Endothelial cell (in vitro differentiated cells): ENCODE measurements at regions not wholly inside any gene's neighbourhood (a gene's known extent, or its start where the extent isn't known, plus 50 kb on each side); places are given as distances from the start of the nearest gene placed in this dataset.
A peak's percentile ranks its signal among the peaks of the same experiment; 100 is the strongest.

Experiments
- DNase-seq: peaks from one replicate; pipeline ENCODE4 v3.0.0; 2021; ENCODE audit warnings: low spot score
- H3K27ac Mint-ChIP-seq: one replicate; pipeline ENCODE4 v1.8.0; 2021; ENCODE audit warnings: mixed read lengths, inconsistent platforms; ENCODE audit not compliant: unreplicated experiment
- H3K27me3 Mint-ChIP-seq: one replicate; pipeline ENCODE4 v1.8.0; 2021; ENCODE audit warnings: mild to moderate bottlenecking, moderate library complexity, mixed read lengths, inconsistent platforms; ENCODE audit not compliant: unreplicated experiment
- H3K36me3 Mint-ChIP-seq: one replicate; pipeline ENCODE4 v1.8.0; 2021; ENCODE audit warnings: mild to moderate bottlenecking, low read depth, mixed read lengths, inconsistent platforms; ENCODE audit not compliant: unreplicated experiment
- H3K4me1 Mint-ChIP-seq: one replicate; pipeline ENCODE4 v1.8.0; 2021; ENCODE audit warnings: mild to moderate bottlenecking, mixed read lengths, inconsistent platforms; ENCODE audit not compliant: unreplicated experiment
- H3K4me3 Mint-ChIP-seq: one replicate; pipeline ENCODE4 v1.8.0; 2021; ENCODE audit warnings: mild to moderate bottlenecking, mixed read lengths, inconsistent platforms; ENCODE audit not compliant: unreplicated experiment
- H3K9me3 Mint-ChIP-seq: one replicate; pipeline ENCODE4 v1.8.0; 2021; ENCODE audit warnings: mixed read lengths, inconsistent platforms; ENCODE audit not compliant: unreplicated experiment
- CTCF ChIP-seq: fragments of 200-600 bp; sonication (generic); IDR thresholded peaks from one replicate; pipeline ENCODE4 v1.5.0; 2021; ENCODE audit warnings: antibody characterized with exemption; ENCODE audit not compliant: unreplicated experiment

DNA sequence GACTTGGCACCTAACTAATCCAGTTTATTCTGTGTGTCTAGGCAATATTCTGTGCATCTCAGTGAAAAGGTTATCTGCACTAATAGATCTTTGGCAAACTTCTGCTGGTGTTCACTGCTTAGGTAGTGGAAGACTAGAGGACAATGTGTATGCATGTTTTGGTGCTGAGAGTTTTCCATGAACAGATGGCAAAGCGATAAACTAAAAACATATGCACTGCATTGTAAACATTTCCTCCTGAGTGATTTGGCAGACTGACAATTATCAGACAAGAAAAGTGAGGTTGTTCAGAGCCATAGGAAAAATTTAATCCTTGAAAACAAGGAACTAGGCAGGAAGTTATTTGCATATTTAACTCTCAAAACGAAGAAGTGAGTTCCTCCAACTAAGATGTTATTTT lies 400.4 kb downstream of the ATP23 start:
- no peaks in the 10 kb centered on the region for H3K9me3 Mint-ChIP-seq
- no peak for DNase-seq
- H3K36me3 Mint-ChIP-seq = no peaks in the 10 kb centered on the region
- TF ChIP-seq CTCF = no peak
- H3K4me1 Mint-ChIP-seq = peaks cover 4% of the 10 kb centered on the region
- no peak overlapping the region for H3K27ac Mint-ChIP-seq
- H3K27me3 Mint-ChIP-seq = no peaks in the 10 kb centered on the region
- H3K4me3 Mint-ChIP-seq = no peak overlapping the region

DNA sequence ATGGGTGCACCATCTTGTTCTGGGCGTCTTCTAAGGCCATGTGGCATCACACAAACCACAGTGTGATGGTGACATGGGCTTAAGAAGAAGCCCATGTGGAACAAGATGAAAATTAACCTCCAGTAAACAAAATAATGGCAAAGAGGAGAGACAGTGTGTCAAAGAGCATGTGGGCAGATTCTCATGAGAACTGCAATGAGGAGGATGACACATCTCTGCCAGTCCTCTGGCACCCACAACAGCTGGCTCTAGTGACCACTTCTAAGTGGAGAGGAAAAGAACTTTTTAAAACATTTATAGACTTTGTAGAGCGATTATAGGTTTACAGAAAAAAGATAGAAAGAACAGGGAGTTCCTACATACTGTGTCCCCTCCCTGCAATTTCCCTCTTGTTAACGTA lies 401.4 kb downstream of the ATP23 start:
- Mint-ChIP-seq H3K4me3 (no peak overlapping the region), H3K36me3 (no peaks in the 10 kb centered on the region), H3K9me3 (no peaks in the 10 kb centered on the region), H3K4me1 (peaks cover 4% of the 10 kb centered on the region), H3K27me3 (no peaks in the 10 kb centered on the region), H3K27ac (no peak overlapping the region)
- TF ChIP-seq CTCF = no peak
- no peak for DNase-seq

GRCh38 chr12:58346032-58346632 lies 404.8 kb downstream of the ATP23 start:
- peak; percentile 91 for TF ChIP-seq CTCF
- H3K27ac Mint-ChIP-seq = no peak overlapping the region
- H3K4me3 Mint-ChIP-seq = no peak overlapping the region
- H3K36me3 Mint-ChIP-seq = no peaks in the 10 kb centered on the region
- H3K4me1 Mint-ChIP-seq = peaks cover 7% of the 10 kb centered on the region
- DNase-seq = no peak
- no peaks in the 10 kb centered on the region for H3K9me3 Mint-ChIP-seq
- H3K27me3 Mint-ChIP-seq = no peaks in the 10 kb centered on the region

- no peaks in the 10 kb centered on the region for H3K9me3 Mint-ChIP-seq
- peaks cover 4% of the 10 kb centered on the region for H3K4me1 Mint-ChIP-seq
- no peaks in the 10 kb centered on the region for H3K27me3 Mint-ChIP-seq
- no peaks in the 10 kb centered on the region for H3K36me3 Mint-ChIP-seq
- no peak for DNase-seq
- TF ChIP-seq CTCF = no peak
- H3K27ac Mint-ChIP-seq = no peak overlapping the region
- no peak overlapping the region for H3K4me3 Mint-ChIP-seq
Measured at GRCh38 chr12:58347188-58347587, 405.8 kb downstream of the ATP23 start.

DNA sequence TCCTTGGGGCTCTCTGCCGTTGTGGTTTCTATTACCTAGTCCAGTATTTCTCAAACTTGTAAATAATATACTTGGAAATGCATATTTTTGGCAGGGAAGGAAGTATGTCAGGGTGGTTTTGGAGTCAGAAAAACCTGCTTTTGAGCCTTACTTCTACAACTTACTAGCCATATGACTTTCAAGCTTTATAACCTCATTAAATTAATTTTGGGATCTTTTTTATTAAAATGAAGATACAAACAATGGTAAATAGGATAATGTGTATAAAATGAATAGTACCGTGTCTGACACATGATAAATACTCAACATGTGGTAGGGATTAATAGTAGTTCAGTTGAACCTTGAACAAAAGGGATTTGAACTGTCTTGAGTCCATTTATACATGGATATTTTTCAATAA lies 406.3 kb downstream of the ATP23 start:
- Mint-ChIP-seq H3K27ac (no peak overlapping the region), H3K4me3 (no peak overlapping the region), H3K36me3 (no peaks in the 10 kb centered on the region), H3K9me3 (no peaks in the 10 kb centered on the region), H3K27me3 (no peaks in the 10 kb centered on the region), H3K4me1 (peaks cover 4% of the 10 kb centered on the region)
- DNase-seq = no peak
- TF ChIP-seq CTCF = no peak
